GM18867 (cell line): ENCODE measurements at regions not wholly inside any gene's neighbourhood (a gene's known extent, or its start where the extent isn't known, plus 50 kb on each side); places are given as distances from the start of the nearest gene placed in this dataset.

Experiments used
- ATAC-seq: cut with Tn5 transposase; IDR thresholded peaks from one replicate; pipeline ENCODE4 v1.9.1; 2021; ENCODE audit warnings: mild to moderate bottlenecking, moderate library complexity; ENCODE audit not compliant: unreplicated experiment

GRCh38 chr1:79633456-79633855 lies 626.9 kb upstream of the ADGRL4 start:
- no peak for ATAC-seq

- peak; percentile 75 for ATAC-seq
Measured at GRCh38 chr1:79629414-79629813, 622.9 kb upstream of the ADGRL4 start.

GRCh38 chr1:79617777-79618176 lies 611.2 kb upstream of the ADGRL4 start:
- peak; percentile 62 for ATAC-seq

DNA sequence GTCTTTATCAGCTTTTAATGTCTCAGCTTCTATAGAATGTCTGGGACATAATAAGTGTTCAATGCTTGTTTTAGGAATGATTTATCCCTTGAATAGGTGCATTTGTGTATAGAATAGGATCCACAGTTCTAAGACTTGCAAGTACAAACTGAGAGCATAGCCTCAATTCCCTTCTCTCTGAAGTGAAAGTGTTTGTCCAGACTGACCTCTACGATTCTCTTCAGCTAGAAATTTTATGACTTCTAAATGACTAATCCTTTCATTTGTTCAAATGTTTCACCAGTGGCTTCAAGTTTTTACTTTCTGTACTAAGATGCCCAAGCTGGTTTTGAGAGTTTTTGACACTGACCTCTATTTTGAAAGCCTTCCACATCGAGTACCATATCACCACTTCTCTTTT lies 608.2 kb upstream of the ADGRL4 start:
- no peak for ATAC-seq

GRCh38 chr1:79614106-79614505 lies 607.6 kb upstream of the ADGRL4 start:
- ATAC-seq: no peak

- no peak for ATAC-seq
Measured at GRCh38 chr1:79613046-79613445, 606.5 kb upstream of the ADGRL4 start.

DNA sequence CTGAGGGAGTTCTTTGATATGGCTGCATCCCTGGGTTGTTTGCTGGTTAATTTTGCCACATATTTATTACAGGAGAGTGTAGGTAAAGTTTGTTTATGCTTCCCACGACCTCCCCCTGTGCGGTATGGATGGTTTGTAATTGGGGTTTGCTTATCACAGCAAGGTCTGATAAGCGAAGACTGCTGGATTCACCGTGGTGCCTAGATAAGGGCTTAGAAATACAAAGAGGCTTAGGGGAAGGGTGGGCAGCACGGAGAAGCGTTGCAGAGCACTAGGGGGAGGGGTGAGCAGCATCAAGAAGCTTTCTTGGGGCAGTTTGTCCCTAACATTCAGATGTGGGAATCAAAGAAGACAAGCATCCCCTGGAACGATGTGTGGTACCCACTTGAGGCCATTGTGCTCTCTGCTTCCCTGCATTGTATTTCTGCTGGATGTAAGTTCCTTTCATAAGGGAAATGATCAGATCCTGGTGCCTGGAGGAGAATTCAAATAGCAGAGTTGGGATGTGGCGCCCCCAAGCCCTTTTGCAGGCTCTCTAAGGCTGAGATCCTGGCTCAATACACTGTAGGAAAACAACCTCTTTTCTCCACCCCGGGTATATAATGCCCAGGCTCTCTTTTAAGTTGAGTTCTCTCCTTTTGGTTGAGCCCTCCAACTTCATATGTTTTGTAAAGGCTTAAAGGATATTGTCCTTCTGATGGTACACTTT lies 598.1 kb upstream of the ADGRL4 start:
- ATAC-seq: no peak

DNA sequence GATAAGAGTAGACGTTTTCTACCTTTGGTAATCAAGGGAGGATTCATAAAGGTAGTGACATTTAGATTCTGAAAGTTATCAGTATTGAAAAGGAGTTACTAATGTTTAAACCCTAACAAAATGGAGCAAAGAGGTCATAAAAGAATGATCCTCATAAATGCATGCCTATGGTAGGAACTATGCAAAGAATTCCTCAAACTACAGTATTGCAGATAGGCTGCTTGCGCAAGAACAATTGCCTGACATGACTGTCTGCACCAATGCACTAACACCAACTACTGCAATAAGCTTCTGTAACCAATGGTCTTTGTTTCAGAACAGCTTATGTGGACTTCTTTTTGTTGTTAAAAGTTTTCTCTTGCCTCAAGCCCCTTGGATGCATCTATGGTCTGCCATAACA lies 597.3 kb upstream of the ADGRL4 start:
- no peak for ATAC-seq

DNA sequence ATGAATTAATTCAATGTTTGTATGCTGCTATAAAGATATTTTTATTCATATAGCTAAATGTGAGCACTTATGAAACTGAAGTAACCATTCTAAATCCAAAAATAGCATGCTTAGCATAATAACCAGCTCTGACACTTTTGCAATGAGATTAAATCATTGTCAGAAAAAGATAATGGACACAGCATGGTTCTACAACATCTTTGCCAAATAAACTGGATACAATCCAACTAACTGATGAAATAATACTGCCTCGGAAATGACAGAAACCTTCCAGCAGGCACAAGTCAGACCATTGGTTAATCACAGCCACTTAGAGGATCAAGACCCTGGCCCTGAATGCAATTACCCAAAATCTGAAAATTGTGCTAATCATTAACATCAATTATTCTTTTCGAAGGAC lies 592.7 kb upstream of the ADGRL4 start:
- ATAC-seq: no peak

DNA sequence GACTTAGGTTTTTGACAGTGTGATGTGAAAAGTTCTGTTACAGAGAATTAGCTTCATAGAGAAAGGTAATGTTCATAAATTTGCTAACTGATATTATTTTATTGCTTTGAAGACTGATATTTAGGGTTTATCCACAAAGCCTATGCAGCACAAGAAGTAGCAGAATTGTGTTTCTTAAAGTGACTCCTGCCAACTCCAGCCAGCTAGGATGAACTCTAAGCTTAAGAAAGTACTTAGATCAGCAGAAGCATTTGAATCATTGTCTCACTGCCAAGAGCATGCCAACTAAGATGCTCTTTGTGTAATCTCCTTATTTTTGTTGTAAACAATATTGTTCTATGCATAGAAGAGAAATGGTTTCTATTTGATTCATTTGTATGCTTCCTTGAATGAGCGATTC lies 589.4 kb upstream of the ADGRL4 start:
- ATAC-seq: no peak

DNA sequence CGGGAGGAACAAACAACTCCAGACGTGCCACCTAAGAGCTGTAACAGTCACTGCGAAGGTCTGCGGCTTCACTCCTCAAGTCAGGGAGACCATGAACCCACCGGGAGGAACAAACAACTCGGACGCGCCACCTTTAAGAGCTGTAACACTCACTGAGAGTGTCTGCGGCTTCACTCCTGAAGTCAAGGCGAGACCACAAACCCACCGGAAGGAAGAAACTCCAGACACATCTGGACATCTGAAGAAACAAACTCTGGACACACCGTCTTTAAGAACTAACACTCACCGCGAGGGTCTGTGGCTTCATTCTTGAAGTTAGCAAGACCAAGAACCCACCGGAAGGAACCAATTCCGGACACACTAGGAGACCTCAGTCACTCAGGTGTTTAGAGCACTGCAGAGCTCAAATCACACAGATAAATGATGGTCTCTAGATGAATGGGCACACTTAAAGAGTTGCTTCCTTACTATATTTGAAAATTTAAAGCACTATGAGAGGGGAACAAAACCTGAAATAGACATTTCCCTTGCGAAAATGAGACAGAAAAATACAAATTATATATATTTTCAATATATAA lies 587.7 kb upstream of the ADGRL4 start:
- no peak for ATAC-seq

- no peak for ATAC-seq
Measured at GRCh38 chr1:79592707-79593106, 586.2 kb upstream of the ADGRL4 start.

DNA sequence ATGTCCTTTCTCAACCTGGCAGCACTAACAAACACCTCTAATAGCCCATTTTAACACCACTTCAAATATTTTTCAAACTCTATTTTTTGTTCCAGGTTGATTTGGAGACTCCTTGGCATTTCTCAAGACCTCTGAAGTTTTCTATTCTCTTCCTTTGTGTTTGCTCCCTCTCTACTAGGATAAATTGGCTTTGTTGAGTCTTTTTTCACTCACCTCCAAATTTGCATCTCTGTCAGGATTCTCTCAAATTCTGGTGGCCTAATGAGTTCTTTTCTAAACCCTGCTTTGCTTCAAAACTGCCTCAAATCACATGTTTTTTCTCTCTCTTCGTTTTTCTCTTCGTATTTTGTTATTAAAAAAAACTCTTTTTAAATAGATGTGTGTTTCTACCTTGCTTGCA lies 582.2 kb upstream of the ADGRL4 start:
- ATAC-seq: no peak

DNA sequence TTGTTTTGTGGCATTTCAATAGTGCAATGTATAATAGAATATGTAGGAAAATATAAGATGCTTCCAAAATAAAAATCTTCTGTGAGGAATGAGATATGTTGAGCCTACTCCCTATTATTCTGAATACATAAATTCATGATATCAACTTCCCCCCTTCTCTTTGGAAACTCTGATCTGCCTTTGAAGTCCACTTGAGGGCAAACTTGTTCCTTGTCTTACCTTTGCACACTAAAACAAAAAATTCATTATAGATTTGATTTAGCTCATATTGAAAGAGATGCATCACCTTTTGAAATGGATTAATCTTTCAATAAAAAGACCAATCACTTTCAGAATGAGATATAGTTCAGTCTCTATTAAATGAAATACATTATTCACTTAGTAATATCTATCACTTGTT lies 580.7 kb upstream of the ADGRL4 start:
- no peak for ATAC-seq

- ATAC-seq: no peak
Measured at GRCh38 chr1:79585801-79586200, 579.3 kb upstream of the ADGRL4 start.

DNA sequence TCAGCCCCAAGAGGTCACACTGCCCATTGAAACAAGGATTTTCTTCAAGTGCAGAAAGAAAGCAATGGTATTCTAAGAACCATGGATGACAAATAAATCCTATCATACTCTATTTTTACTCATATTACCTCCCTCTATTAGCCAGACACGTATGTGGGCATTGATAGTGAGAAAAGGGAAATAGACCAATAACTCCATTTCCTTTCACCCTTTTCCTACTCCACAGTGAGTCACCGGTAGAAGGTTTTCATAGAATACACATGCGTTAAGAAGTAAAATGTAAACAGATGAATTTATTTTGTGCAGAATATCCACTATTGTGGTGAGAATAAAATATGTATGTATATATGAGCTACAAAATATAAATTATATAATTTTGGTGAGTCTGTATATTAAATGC lies 568.9 kb upstream of the ADGRL4 start:
- no peak for ATAC-seq

DNA sequence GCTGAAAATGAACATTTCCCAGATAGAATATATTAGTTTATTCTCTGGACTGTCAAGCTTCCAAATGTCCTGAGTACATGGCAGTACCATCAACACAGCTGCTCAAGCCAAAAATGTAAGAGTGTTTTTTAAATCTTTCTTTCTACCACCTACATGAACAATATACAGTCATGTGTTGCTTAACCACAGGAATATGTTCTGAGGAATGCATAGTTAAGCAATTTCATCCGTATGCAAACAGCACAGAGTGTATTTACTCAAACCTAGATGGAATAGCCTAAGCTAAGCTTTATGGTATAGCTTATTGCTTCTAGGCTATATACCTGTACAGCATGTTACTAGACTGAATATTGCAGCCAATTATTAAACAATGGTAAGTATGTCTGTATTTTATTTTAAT lies 561.9 kb upstream of the ADGRL4 start:
- no peak for ATAC-seq

DNA sequence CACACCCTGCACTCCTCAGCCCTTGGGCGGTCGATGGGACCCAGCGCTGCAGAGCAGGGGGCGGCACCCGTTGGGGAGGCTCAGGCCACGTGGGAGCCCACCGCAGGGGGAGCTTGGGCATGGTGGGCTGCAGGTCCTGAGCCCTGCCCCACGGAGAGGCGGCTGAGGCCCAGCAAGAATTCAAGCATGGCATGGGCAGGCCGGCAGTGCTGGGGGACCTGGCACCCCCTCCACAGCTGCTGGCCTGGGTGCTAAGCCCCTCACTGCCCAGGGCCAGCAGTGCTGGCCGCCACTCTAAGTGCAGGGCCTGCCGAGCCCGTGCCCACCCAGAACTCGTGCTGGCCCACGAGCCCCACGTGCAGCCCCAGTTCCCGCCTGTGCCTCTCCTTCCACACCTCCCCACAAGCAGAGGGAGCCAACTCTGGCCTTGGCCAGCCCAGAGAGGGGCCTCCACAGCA lies 555.0 kb upstream of the ADGRL4 start:
- no peak for ATAC-seq

GRCh38 chr1:79556189-79556588 lies 549.7 kb upstream of the ADGRL4 start:
- no peak for ATAC-seq

- no peak for ATAC-seq
Measured at GRCh38 chr1:79554688-79555087, 548.2 kb upstream of the ADGRL4 start.

DNA sequence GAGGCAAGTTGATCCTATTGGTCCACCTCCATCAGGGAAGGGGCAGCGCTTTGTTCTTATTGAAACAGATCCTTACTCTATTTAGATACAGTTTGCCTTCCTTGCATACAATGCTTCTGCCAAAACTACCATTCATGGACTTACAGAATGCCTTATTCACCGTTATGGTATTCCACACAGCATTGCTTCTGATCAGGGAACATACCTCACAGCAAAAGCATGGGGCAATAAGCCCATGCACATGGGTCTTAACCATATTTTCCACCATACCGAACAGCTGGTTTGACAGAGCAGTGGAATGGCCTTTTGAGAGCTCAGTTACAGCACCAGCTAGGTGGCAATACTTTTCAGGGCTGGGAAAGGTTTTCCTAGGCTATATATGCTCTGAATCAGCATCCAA lies 544.8 kb upstream of the ADGRL4 start:
- no peak for ATAC-seq

DNA sequence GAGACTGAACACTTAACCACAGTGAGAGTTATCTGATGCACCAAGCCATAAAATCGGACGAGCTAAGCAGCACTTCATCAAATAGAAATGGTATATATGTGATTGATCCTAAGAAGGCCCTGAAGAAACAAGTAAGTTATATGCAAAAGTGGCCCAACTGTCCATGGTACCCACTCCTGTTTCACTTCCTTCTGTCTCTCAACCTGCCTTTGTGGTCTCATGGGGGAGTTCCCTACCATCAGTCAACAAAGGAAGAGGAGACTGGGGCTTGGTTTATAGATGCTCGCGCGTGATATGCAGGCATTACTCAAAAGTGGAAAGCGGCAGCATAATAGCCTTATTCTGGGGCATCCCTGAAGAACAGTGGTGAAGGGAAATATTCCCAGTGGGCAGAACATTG lies 543.9 kb upstream of the ADGRL4 start:
- ATAC-seq: no peak

DNA sequence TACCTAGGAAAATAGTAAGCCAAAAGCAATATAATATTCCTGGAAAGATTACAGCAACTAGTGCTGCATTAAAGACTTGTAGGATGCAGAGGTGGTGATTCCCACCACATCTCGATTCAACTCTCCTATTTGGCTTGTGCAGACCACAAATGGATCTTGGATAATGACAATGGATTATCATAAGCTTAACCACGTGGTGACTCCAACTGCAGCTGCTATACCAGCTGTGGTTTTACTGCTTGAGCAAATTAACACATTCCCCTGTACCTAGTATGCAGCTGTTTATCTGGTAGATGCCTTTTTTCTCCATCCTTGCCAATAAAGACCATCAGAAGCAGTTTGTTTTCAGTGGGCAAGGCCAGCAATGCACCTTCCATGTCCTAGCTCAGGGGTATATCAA lies 542.7 kb upstream of the ADGRL4 start:
- no peak for ATAC-seq
